A673 (cell line): ENCODE measurements at regions not wholly inside any gene's neighbourhood (a gene's known extent, or its start where the extent isn't known, plus 50 kb on each side); places are given as distances from the start of the nearest gene placed in this dataset.

Experiments
- BruUV-seq: library from RNA; stranded (reverse); fragments of 400-500 nt; replicated peaks from 2 replicates; lab custom pipeline; 2021; lab: Mats Ljungman, UMichigan
- CTCF ChIA-PET: fragments of 300-600 bp; sonication (Branson Sonifier 250); formaldehyde crosslinking; loops from one replicate; lab custom pipeline; 2022; ENCODE audit warnings: antibody characterized with exemption; lab: Charles Lee
- POLR2A ChIA-PET: fragments of 300-600 bp; sonication (Branson Sonifier 250); formaldehyde crosslinking; loops from one replicate; lab custom pipeline; 2022; ENCODE audit warnings: antibody characterized with exemption; ENCODE audit not compliant: low non-redundant PET; lab: Charles Lee
- DNase-seq: peaks from one replicate; pipeline ENCODE4 v3.0.0-alpha.2; 2015; ENCODE audit warnings: low spot score
- H3K27ac ChIP-seq: fragments of 200-600 bp; sonication (generic); 2 replicates; pipeline ENCODE4 v1.5.1; 2016; ENCODE audit warnings: mixed run types, low read depth, mild to moderate bottlenecking, mixed read lengths, antibody characterized with exemption, low read length; ENCODE audit not compliant: poor library complexity, severe bottlenecking
- H3K27me3 ChIP-seq: fragments of 200-600 bp; sonication (generic); replicated peaks from 2 replicates; pipeline ENCODE4 v1.6.1; 2017; ENCODE audit warnings: mixed run types, low read depth, mild to moderate bottlenecking, mixed read lengths, antibody characterized with exemption, low read length; ENCODE audit not compliant: insufficient read depth, poor library complexity
- H3K36me3 ChIP-seq: fragments of 200-600 bp; sonication (generic); 2 replicates; pipeline ENCODE4 v1.6.1; 2016; ENCODE audit warnings: mixed run types, mild to moderate bottlenecking, mixed read lengths, antibody characterized with exemption, low read length; ENCODE audit not compliant: insufficient read depth, poor library complexity, severe bottlenecking
- H3K4me1 ChIP-seq: fragments of 200-600 bp; sonication (generic); 2 replicates; pipeline ENCODE4 v1.6.1; 2017; ENCODE audit warnings: mixed run types, mild to moderate bottlenecking, mixed read lengths, antibody characterized with exemption, low read length; ENCODE audit not compliant: insufficient read depth, poor library complexity, severe bottlenecking
- H3K4me3 ChIP-seq: fragments of 200-600 bp; sonication (generic); 2 replicates; pipeline ENCODE4 v1.5.1; 2016; ENCODE audit warnings: low read depth, mixed run types, mild to moderate bottlenecking, mixed read lengths, low read length; ENCODE audit not compliant: poor library complexity, severe bottlenecking
- H3K9me3 ChIP-seq: fragments of 200-600 bp; sonication (generic); 2 replicates; pipeline ENCODE4 v1.6.1; 2016; ENCODE audit warnings: mixed run types, low read depth, mild to moderate bottlenecking, mixed read lengths, antibody characterized with exemption, low read length; ENCODE audit not compliant: poor library complexity, severe bottlenecking
- CTCF ChIP-seq: fragments of 300-800, 200-600 bp; sonication (generic); conservative IDR thresholded peaks from 2 replicates; pipeline ENCODE4 v1.5.1; 2017; ENCODE audit warnings: low read depth, mild to moderate bottlenecking, antibody characterized with exemption, low read length, moderate library complexity, mixed read lengths
- EZH2 ChIP-seq: fragments of 200-600 bp; sonication (generic); IDR thresholded peaks from 2 replicates; pipeline ENCODE4 v1.6.1; 2017; ENCODE audit warnings: borderline replicate concordance, low read depth, mild to moderate bottlenecking, mixed read lengths, antibody characterized with exemption, low read length; ENCODE audit not compliant: poor library complexity, severe bottlenecking
- intact Hi-C: fragments of 100-400 bp; cut with micrococcal nuclease; formaldehyde crosslinking; loops from one replicate; pipeline ENCODE4 v1.10.0; 2022; ENCODE audit not compliant: unreplicated experiment

GRCh38 chr14:41457393-41457792 is 149.3 kb upstream of the LRFN5 start:
- no TSS peak for BruUV-seq
- H3K9me3 ChIP-seq, result no peaks in the 10 kb centered on the region
- H3K36me3 ChIP-seq, result no peaks in the 10 kb centered on the region
- no peak for DNase-seq
- intact Hi-C loops, result no loop called here
- TF ChIP-seq CTCF, result no peak
- TF ChIP-seq EZH2, result no peak
- no peak overlapping the region for H3K4me3 ChIP-seq
- POLR2A ChIA-PET, result no interaction called here
- no peak overlapping the region for H3K27ac ChIP-seq
- no peaks in the 10 kb centered on the region for H3K4me1 ChIP-seq
- no peaks in the 10 kb centered on the region for H3K27me3 ChIP-seq
- CTCF ChIA-PET, result no interaction called here

GRCh38 chr14:41449066-41449465 is 157.6 kb upstream of the LRFN5 start:
- POLR2A ChIA-PET, result no interaction called here
- no peak overlapping the region for H3K27ac ChIP-seq
- no peak for DNase-seq
- no peak for TF ChIP-seq CTCF
- intact Hi-C loops, result no loop called here
- no peaks in the 10 kb centered on the region for H3K9me3 ChIP-seq
- H3K4me3 ChIP-seq, result no peak overlapping the region
- BruUV-seq, result no TSS peak
- H3K36me3 ChIP-seq, result no peaks in the 10 kb centered on the region
- CTCF ChIA-PET, result no interaction called here
- H3K27me3 ChIP-seq, result no peaks in the 10 kb centered on the region
- no peaks in the 10 kb centered on the region for H3K4me1 ChIP-seq

GRCh38 chr14:41446008-41446407 is 160.7 kb upstream of the LRFN5 start:
- no peaks in the 10 kb centered on the region for H3K27me3 ChIP-seq
- no peaks in the 10 kb centered on the region for H3K9me3 ChIP-seq
- intact Hi-C loops, result no loop called here
- POLR2A ChIA-PET, result no interaction called here
- H3K36me3 ChIP-seq, result no peaks in the 10 kb centered on the region
- TF ChIP-seq CTCF, result no peak
- no peak for TF ChIP-seq EZH2
- DNase-seq, result no peak
- H3K4me3 ChIP-seq, result no peak overlapping the region
- no TSS peak for BruUV-seq
- no peaks in the 10 kb centered on the region for H3K4me1 ChIP-seq
- CTCF ChIA-PET, result no interaction called here
- H3K27ac ChIP-seq, result no peak overlapping the region
